ENCODE measurements at regions not wholly inside any gene's neighbourhood (a gene's known extent, or its start where the extent isn't known, plus 50 kb on each side); places are given as distances from the start of the nearest gene placed in this dataset.

GRCh38 chr1:208569181-208569580 lies 325.0 kb upstream of the PLXNA2 start:
- TF ChIP-seq, protein P1, sequence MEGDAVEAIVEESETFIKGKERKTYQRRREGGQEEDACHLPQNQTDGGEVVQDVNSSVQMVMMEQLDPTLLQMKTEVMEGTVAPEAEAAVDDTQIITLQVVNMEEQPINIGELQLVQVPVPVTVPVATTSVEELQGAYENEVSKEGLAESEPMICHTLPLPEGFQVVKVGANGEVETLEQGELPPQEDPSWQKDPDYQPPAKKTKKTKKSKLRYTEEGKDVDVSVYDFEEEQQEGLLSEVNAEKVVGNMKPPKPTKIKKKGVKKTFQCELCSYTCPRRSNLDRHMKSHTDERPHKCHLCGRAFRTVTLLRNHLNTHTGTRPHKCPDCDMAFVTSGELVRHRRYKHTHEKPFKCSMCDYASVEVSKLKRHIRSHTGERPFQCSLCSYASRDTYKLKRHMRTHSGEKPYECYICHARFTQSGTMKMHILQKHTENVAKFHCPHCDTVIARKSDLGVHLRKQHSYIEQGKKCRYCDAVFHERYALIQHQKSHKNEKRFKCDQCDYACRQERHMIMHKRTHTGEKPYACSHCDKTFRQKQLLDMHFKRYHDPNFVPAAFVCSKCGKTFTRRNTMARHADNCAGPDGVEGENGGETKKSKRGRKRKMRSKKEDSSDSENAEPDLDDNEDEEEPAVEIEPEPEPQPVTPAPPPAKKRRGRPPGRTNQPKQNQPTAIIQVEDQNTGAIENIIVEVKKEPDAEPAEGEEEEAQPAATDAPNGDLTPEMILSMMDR (IDR thresholded peaks at IDR 0.05): no peak
- no peak for TF ChIP-seq POLR2AphosphoS5 (IDR thresholded peaks at IDR 0.05; ENCODE audit: low read depth, low read length)
- no peak for TF ChIP-seq SIN3A (IDR thresholded peaks at IDR 0.05; ENCODE audit: borderline replicate concordance, insufficient read depth, low read depth, low read length)
- TF ChIP-seq, protein P2, sequence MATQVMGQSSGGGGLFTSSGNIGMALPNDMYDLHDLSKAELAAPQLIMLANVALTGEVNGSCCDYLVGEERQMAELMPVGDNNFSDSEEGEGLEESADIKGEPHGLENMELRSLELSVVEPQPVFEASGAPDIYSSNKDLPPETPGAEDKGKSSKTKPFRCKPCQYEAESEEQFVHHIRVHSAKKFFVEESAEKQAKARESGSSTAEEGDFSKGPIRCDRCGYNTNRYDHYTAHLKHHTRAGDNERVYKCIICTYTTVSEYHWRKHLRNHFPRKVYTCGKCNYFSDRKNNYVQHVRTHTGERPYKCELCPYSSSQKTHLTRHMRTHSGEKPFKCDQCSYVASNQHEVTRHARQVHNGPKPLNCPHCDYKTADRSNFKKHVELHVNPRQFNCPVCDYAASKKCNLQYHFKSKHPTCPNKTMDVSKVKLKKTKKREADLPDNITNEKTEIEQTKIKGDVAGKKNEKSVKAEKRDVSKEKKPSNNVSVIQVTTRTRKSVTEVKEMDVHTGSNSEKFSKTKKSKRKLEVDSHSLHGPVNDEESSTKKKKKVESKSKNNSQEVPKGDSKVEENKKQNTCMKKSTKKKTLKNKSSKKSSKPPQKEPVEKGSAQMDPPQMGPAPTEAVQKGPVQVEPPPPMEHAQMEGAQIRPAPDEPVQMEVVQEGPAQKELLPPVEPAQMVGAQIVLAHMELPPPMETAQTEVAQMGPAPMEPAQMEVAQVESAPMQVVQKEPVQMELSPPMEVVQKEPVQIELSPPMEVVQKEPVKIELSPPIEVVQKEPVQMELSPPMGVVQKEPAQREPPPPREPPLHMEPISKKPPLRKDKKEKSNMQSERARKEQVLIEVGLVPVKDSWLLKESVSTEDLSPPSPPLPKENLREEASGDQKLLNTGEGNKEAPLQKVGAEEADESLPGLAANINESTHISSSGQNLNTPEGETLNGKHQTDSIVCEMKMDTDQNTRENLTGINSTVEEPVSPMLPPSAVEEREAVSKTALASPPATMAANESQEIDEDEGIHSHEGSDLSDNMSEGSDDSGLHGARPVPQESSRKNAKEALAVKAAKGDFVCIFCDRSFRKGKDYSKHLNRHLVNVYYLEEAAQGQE (IDR thresholded peaks at IDR 0.05; ENCODE audit: insufficient read depth in 1 of 2, low read depth in 2 of 2, low read length in 1 of 2): no peak
